GM06990 (cell line): ENCODE measurements at regions not wholly inside any gene's neighbourhood (a gene's known extent, or its start where the extent isn't known, plus 50 kb on each side); places are given as distances from the start of the nearest gene placed in this dataset.

Experiments used
- DNase-seq: peaks from one replicate; pipeline ENCODE4 v3.0.0-alpha.2; 2011; ENCODE audit not compliant: insufficient read length; ENCODE audit errors: extremely low read depth
- H3K27me3 ChIP-seq: replicated peaks from 2 replicates; pipeline ENCODE4 v1.6.0; 2011; ENCODE audit warnings: low read length; ENCODE audit not compliant: control insufficient read depth, insufficient read depth
- H3K36me3 ChIP-seq: 2 replicates; pipeline ENCODE4 v1.5.1; 2011; ENCODE audit warnings: low read length; ENCODE audit not compliant: control insufficient read depth, insufficient read depth
- H3K4me3 ChIP-seq: replicated peaks from 2 replicates; pipeline ENCODE4 v1.5.1; 2011; ENCODE audit warnings: low read depth, mild to moderate bottlenecking, control low read depth, low read length
- TF ChIP-seq, protein P1 (sequence below): IDR thresholded peaks from 2 replicates; pipeline ENCODE4 v1.5.1; 2011; ENCODE audit warnings: low read length, control low read depth, mild to moderate bottlenecking, inconsistent platforms; ENCODE audit not compliant: insufficient read depth, poor library complexity, severe bottlenecking

DNA sequence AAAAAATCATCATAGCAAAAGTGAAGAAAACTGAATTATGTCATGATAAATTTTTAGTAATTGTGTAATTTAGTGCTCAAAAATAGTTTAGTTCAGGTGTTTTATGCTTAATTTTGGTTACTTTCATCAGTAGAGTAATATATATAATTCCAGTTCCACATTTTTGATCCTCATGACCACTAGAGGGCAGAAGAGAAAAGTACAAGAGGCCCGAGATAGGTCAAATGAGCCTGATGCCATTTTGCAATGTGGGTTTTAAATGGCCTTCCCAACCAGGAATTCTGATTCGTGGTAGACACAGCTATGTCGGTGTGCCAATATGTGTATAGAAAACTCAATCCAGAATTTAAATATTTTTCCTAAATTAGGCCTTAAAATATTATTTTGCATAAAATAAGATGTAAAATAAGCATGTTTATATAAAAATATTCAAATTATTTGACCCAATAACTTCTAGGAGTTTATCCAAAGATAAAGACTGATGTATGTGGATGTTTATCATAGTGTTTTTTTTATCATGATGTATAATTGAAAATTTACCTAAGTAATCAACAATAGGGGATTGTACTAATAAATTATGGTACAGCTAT, 159.7 kb upstream of the RPS6KA2 start:
- Histone ChIP-seq H3K36me3 (no peaks in the 10 kb centered on the region), H3K27me3 (no peaks in the 10 kb centered on the region), H3K4me3 (no peak overlapping the region)
- TF ChIP-seq, protein P1, sequence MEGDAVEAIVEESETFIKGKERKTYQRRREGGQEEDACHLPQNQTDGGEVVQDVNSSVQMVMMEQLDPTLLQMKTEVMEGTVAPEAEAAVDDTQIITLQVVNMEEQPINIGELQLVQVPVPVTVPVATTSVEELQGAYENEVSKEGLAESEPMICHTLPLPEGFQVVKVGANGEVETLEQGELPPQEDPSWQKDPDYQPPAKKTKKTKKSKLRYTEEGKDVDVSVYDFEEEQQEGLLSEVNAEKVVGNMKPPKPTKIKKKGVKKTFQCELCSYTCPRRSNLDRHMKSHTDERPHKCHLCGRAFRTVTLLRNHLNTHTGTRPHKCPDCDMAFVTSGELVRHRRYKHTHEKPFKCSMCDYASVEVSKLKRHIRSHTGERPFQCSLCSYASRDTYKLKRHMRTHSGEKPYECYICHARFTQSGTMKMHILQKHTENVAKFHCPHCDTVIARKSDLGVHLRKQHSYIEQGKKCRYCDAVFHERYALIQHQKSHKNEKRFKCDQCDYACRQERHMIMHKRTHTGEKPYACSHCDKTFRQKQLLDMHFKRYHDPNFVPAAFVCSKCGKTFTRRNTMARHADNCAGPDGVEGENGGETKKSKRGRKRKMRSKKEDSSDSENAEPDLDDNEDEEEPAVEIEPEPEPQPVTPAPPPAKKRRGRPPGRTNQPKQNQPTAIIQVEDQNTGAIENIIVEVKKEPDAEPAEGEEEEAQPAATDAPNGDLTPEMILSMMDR, result peak; percentile 55
- DNase-seq, result no peak

DNA sequence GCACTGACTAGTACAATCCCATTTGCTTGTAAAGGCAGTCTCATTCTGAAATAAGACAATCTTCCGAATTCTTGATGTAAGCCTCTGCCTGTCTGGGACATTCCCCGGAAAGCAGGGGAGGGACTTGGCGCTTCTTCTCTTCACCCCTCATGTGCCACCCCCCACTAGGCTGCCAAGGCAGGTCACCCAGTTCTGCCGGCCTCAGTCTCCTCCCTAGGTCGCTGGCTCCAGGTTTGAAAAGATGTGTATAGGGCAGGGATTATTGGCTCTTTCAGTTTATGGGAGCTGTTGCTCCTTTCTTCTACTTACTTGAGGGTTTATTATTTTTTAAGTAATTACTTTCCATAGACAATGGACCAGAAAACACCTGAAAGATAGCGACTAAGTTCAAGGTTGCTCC, 158.1 kb upstream of the RPS6KA2 start:
- TF ChIP-seq, protein P1, result no peak
- H3K36me3 ChIP-seq, result no peaks in the 10 kb centered on the region
- no peak for DNase-seq
- H3K27me3 ChIP-seq, result no peaks in the 10 kb centered on the region
- H3K4me3 ChIP-seq, result no peak overlapping the region

DNA sequence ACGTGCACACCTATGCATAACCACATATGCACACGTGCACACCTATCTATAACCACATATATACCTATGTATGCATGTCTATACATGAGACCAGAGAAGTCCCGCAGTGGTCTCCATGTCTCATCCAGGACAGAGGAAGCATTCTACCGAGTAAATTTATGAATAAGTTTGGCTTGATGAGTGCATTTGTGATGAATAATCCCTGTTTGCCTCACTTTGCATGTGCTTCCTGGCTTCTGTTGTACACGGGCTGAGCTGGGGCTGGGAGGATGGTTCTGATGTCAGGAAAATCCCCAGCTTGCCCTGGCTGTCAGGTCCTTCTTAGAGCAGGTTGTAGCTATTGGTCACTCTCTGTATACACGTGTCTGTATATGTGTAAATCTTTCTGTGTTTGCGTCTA, 157.6 kb upstream of the RPS6KA2 start:
- Histone ChIP-seq H3K27me3 (no peaks in the 10 kb centered on the region), H3K4me3 (no peak overlapping the region), H3K36me3 (no peaks in the 10 kb centered on the region)
- DNase-seq, result no peak
- TF ChIP-seq, protein P1, result no peak

DNA sequence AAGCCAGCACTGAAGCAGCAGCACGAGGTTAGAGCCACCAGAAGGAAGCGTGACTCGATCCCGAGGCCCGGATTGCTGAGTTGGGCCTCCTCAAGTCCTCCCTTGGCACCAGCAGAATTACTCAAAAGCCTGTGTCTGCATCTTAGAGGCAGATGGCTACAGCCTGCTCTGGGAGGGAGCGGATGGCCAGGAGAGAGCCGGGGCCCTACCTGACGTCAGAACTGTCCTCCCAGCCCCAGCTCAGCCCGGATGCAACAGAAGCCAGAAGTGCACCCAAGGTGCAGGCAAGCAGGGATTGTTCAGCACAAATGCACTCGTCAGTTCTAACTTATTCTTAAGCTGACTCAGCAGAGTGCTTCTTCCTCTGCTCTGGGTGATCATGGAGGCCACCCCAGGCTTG, 155.5 kb upstream of the RPS6KA2 start:
- no peaks in the 10 kb centered on the region for H3K36me3 ChIP-seq
- TF ChIP-seq, protein P1, result no peak
- no peak overlapping the region for H3K4me3 ChIP-seq
- DNase-seq, result no peak
- no peaks in the 10 kb centered on the region for H3K27me3 ChIP-seq

DNA sequence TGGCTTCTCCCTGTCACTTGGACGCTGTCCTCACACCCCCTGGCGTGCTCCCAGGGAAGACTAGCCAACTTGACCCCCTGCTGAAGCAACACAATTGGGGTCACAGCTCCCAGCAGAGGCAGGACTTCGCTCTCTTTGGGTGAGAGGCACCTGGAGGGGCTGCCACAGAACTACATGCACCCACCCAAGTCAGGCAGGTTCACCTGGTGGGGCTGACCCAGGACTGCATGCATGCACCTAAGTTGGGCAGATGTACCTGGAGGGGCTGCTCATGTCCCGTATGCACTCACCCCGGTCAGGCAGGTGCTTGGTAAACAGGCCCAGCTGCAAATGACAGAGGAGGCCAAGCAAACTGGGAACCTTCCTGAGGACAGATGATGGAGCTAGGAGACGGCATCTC, 154.3 kb upstream of the RPS6KA2 start:
- Histone ChIP-seq H3K36me3 (no peaks in the 10 kb centered on the region), H3K27me3 (no peaks in the 10 kb centered on the region; the same call in 1 of the 2 replicates), H3K4me3 (no peak overlapping the region)
- DNase-seq, result no peak
- TF ChIP-seq, protein P1, result no peak
